ENCODE measurements at regions not wholly inside any gene's neighbourhood (a gene's known extent, or its start where the extent isn't known, plus 50 kb on each side); places are given as distances from the start of the nearest gene placed in this dataset.

DNA sequence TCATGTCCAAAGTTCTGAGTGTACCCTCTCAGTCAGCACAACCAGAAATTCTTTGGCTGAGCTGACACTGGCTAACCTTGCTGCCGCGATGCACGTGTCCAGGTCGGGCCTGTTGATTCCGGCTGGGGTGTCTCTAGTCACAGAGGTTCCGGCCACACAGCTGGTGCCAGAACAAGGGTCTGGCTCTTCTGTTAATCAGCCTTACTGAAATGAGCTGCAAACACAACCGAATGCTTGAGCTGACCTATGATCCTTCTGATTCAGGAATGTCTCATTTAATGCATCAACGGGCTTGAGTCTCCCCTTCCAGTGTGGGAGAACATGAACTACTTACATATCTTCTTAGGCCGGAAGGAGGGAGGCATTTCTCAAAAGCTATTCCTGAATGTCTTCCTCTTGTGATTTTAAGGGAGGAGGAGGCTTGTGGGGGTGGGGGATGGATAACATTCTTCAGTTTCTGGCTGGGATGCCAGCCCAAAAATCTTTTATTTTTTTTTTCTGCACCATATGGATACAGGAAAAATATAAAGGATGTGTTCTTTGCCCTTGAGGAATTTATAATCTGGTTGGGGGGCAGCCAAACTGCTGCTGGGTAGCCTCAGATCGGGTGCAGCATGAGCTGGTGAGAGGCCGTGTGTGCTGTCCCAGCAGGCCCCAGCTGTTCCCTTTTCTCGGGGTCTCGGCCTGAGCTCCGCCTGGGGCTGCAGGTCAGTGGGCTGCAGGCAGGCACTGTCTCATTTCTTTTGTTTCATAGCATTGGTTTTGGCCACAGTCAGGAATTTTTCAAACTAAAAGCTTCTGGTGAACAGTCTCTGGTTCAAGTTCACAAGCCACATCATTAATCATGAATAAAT is 319.1 kb upstream of the TBL1XR1 start:
- H3K27me3 ChIP-seq (ENCODE audit: control insufficient read depth in 1 of 2, insufficient read depth in 2 of 2, low read length in 2 of 2) = no peaks in the 10 kb centered on the region
- no peak for ATAC-seq (ENCODE audit: poor library complexity)
- Mint-ChIP-seq H3K9me3 (no peaks in the 10 kb centered on the region), H3K27ac (no peak overlapping the region), H3K4me1 (ENCODE audit: low read depth) (no peaks in the 10 kb centered on the region), H3K4me3 (no peak overlapping the region), H3K27me3 (no peaks in the 10 kb centered on the region), H3K36me3 (ENCODE audit: low read depth) (no peaks in the 10 kb centered on the region)
- ChIA-PET CTCF (interaction anchor here (1.3 kb wide), 1 partner anchor 13 kb away, joined by 3 read pairs; no protein-coding TSS in a partner anchor), POLR2A (no interaction called here)
- no peaks in the 10 kb centered on the region for H3K4me1 ChIP-seq (ENCODE audit: insufficient read depth, low read length)
- no peaks in the 10 kb centered on the region for H3K9me3 ChIP-seq (ENCODE audit: control insufficient read depth in 1 of 2, insufficient read depth in 1 of 2, low read length in 2 of 2)
- intact Hi-C loops (cut with DNase I, micrococcal nuclease) = no loop called here
- H3K36me3 ChIP-seq (ENCODE audit: insufficient read depth, low read length) = no peaks in the 10 kb centered on the region
- TF ChIP-seq, protein P1, sequence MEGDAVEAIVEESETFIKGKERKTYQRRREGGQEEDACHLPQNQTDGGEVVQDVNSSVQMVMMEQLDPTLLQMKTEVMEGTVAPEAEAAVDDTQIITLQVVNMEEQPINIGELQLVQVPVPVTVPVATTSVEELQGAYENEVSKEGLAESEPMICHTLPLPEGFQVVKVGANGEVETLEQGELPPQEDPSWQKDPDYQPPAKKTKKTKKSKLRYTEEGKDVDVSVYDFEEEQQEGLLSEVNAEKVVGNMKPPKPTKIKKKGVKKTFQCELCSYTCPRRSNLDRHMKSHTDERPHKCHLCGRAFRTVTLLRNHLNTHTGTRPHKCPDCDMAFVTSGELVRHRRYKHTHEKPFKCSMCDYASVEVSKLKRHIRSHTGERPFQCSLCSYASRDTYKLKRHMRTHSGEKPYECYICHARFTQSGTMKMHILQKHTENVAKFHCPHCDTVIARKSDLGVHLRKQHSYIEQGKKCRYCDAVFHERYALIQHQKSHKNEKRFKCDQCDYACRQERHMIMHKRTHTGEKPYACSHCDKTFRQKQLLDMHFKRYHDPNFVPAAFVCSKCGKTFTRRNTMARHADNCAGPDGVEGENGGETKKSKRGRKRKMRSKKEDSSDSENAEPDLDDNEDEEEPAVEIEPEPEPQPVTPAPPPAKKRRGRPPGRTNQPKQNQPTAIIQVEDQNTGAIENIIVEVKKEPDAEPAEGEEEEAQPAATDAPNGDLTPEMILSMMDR (IDR thresholded peaks at IDR 0.05) = no peak
- H3K27ac ChIP-seq (ENCODE audit: low read depth in 1 of 2, low read length in 2 of 2) = no peak overlapping the region
- no peak overlapping the region for H3K4me3 ChIP-seq (ENCODE audit: low read length)
- DNase-seq = no peak

- H3K36me3 Mint-ChIP-seq (ENCODE audit: low read depth) = no peaks in the 10 kb centered on the region
- DNase-seq = no peak
- TF ChIP-seq, protein P1 (IDR thresholded peaks at IDR 0.05) = no peak
- ATAC-seq (ENCODE audit: poor library complexity) = no peak
- peaks cover 5% of the 10 kb centered on the region for H3K4me1 Mint-ChIP-seq (ENCODE audit: low read depth)
- ChIA-PET POLR2A (no interaction called here), CTCF (no interaction called here)
- H3K27me3 Mint-ChIP-seq = no peaks in the 10 kb centered on the region
- no peaks in the 10 kb centered on the region for H3K9me3 ChIP-seq (ENCODE audit: control insufficient read depth in 1 of 2, insufficient read depth in 1 of 2, low read length in 2 of 2)
- H3K9me3 Mint-ChIP-seq = no peaks in the 10 kb centered on the region
- H3K36me3 ChIP-seq (ENCODE audit: insufficient read depth, low read length) = no peaks in the 10 kb centered on the region
- H3K4me1 ChIP-seq (ENCODE audit: insufficient read depth, low read length) = no peaks in the 10 kb centered on the region
- no peak overlapping the region for H3K4me3 ChIP-seq (ENCODE audit: low read length)
- H3K27ac Mint-ChIP-seq = no peak overlapping the region
- no peak overlapping the region for H3K27ac ChIP-seq (ENCODE audit: low read depth in 1 of 2, low read length in 2 of 2)
- H3K27me3 ChIP-seq (ENCODE audit: control insufficient read depth in 1 of 2, insufficient read depth in 2 of 2, low read length in 2 of 2) = no peaks in the 10 kb centered on the region
- H3K4me3 Mint-ChIP-seq = no peak overlapping the region
- intact Hi-C loops (cut with DNase I, micrococcal nuclease) = no loop called here
Observed at GRCh38 chr3:177517906-177518305, 320.6 kb upstream of the TBL1XR1 start.

DNA sequence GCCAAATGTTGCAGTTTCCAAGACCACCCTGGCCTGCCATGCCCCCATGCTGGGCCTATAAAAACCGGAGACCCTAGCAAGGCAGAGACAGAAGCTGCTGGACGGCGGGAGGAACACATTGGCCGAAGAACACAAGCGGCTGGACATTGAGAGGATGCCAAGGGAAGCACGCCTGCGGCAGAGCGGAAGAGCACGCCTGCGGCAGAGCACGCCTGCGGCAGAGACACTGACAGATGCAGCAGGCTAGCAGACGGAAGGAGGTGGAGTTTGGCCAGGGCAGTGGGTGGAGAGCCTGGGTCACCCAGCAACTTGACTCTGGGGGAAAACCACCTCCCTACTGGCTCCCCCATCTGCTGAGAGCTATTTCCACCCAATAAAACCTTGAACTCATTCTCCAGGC is 322.3 kb upstream of the TBL1XR1 start:
- no peaks in the 10 kb centered on the region for H3K4me1 ChIP-seq (ENCODE audit: insufficient read depth, low read length)
- H3K27me3 ChIP-seq (ENCODE audit: control insufficient read depth in 1 of 2, insufficient read depth in 2 of 2, low read length in 2 of 2) = no peaks in the 10 kb centered on the region
- ChIA-PET POLR2A (no interaction called here), CTCF (no interaction called here)
- Mint-ChIP-seq H3K4me1 (ENCODE audit: low read depth) (peaks cover 20% of the 10 kb centered on the region), H3K9me3 (no peaks in the 10 kb centered on the region), H3K4me3 (no peak overlapping the region), H3K27me3 (no peaks in the 10 kb centered on the region), H3K36me3 (ENCODE audit: low read depth) (no peaks in the 10 kb centered on the region), H3K27ac (no peak overlapping the region)
- TF ChIP-seq, protein P1 (IDR thresholded peaks at IDR 0.05) = no peak
- H3K4me3 ChIP-seq (ENCODE audit: low read length) = no peak overlapping the region
- no peak overlapping the region for H3K27ac ChIP-seq (ENCODE audit: low read depth in 1 of 2, low read length in 2 of 2)
- intact Hi-C loops (cut with DNase I, micrococcal nuclease) = no loop called here
- no peaks in the 10 kb centered on the region for H3K9me3 ChIP-seq (ENCODE audit: control insufficient read depth in 1 of 2, insufficient read depth in 1 of 2, low read length in 2 of 2)
- no peaks in the 10 kb centered on the region for H3K36me3 ChIP-seq (ENCODE audit: insufficient read depth, low read length)
- DNase-seq = no peak
- ATAC-seq (ENCODE audit: poor library complexity) = no peak
